PC-9 (cell line): ENCODE measurements at regions not wholly inside any gene's neighbourhood (a gene's known extent, or its start where the extent isn't known, plus 50 kb on each side); places are given as distances from the start of the nearest gene placed in this dataset.

Experiments
- BruUV-seq: library from RNA; stranded (reverse); fragments of 400-500 nt; replicated peaks from 2 replicates; lab custom pipeline; 2021; lab: Mats Ljungman, UMichigan
- CTCF ChIA-PET: fragments of 300-600 bp; sonication (Branson Sonifier 250); formaldehyde crosslinking; loops from one replicate; lab custom pipeline; 2022; ENCODE audit warnings: antibody characterized with exemption; lab: Charles Lee
- POLR2A ChIA-PET: fragments of 300-600 bp; sonication (Branson Sonifier 250); formaldehyde crosslinking; loops from one replicate; lab custom pipeline; 2022; ENCODE audit warnings: antibody characterized with exemption; ENCODE audit not compliant: unreplicated experiment; lab: Charles Lee
- DNase-seq, 2 experiments: peaks; one replicate each; pipeline versions ENCODE4 v3.0.0 to v3.0.0-alpha.2; 2015 to 2022; ENCODE audit warnings: mixed read lengths in 1 of 2
- H2AFZ ChIP-seq: fragments of 200-600 bp; sonication (generic); 2 replicates; pipeline ENCODE4 v1.8.1; 2017; ENCODE audit warnings: antibody characterized with exemption
- H3F3A ChIP-seq: fragments of 200-600 bp; sonication (generic); 2 replicates; pipeline ENCODE4 v1.8.1; 2017; ENCODE audit warnings: antibody characterized with exemption, mild to moderate bottlenecking, low read depth; ENCODE audit not compliant: insufficient read depth
- H3K27ac ChIP-seq: fragments of 200-600 bp; sonication (generic); 2 replicates; pipeline ENCODE4 v1.6.1; 2016; ENCODE audit warnings: mixed run types
- H3K27me3 ChIP-seq: fragments of 200-600 bp; sonication (generic); 2 replicates; pipeline ENCODE4 v1.6.1; 2016; ENCODE audit warnings: low read depth, mixed run types; ENCODE audit not compliant: insufficient read depth
- H3K36me3 ChIP-seq: fragments of 200-600 bp; sonication (generic); 2 replicates; pipeline ENCODE4 v1.6.1; 2016; ENCODE audit warnings: low read depth, mixed run types
- H3K4me1 ChIP-seq: fragments of 200-600 bp; sonication (generic); replicated peaks from 2 replicates; pipeline ENCODE4 v1.6.1; 2016; ENCODE audit warnings: mixed run types; ENCODE audit not compliant: insufficient read depth
- H3K4me2 ChIP-seq: fragments of 200-600 bp; sonication (generic); 2 replicates; pipeline ENCODE4 v1.6.1; 2017; ENCODE audit warnings: mixed run types
- H3K4me3 ChIP-seq: fragments of 200-600 bp; sonication (generic); 2 replicates; pipeline ENCODE4 v1.6.1; 2016; ENCODE audit warnings: mixed run types
- H3K79me2 ChIP-seq: fragments of 200-600 bp; sonication (generic); 2 replicates; pipeline ENCODE4 v1.6.1; 2017; ENCODE audit warnings: low read depth, mixed run types
- H3K9me2 ChIP-seq: fragments of 200-600 bp; sonication (generic); 2 replicates; pipeline ENCODE4 v1.8.1; 2017; ENCODE audit warnings: mild to moderate bottlenecking; ENCODE audit not compliant: insufficient read depth
- H3K9me3 ChIP-seq: fragments of 200-600 bp; sonication (generic); 2 replicates; pipeline ENCODE4 v1.8.1; 2016; ENCODE audit warnings: low read depth; ENCODE audit not compliant: insufficient read depth
- H4K20me1 ChIP-seq: fragments of 200-600 bp; sonication (generic); 2 replicates; pipeline ENCODE4 v1.8.1; 2017; ENCODE audit not compliant: insufficient read depth
- EZH2 ChIP-seq: fragments of 200-600 bp; sonication (generic); IDR thresholded peaks from 2 replicates; pipeline ENCODE4 v1.8.0; 2017; ENCODE audit warnings: antibody characterized with exemption, low read depth
- intact Hi-C: fragments of 100-400 bp; cut with micrococcal nuclease; formaldehyde crosslinking; loops from one replicate; pipeline ENCODE4 v1.10.0; 2022; ENCODE audit not compliant: unreplicated experiment
- TF ChIP-seq, protein P1 (sequence below): fragments of 200-600 bp; sonication (generic); conservative IDR thresholded peaks from 2 replicates; pipeline ENCODE4 v1.6.1; 2017; ENCODE audit warnings: mixed run types, antibody characterized with exemption, mild to moderate bottlenecking, moderate library complexity

DNA sequence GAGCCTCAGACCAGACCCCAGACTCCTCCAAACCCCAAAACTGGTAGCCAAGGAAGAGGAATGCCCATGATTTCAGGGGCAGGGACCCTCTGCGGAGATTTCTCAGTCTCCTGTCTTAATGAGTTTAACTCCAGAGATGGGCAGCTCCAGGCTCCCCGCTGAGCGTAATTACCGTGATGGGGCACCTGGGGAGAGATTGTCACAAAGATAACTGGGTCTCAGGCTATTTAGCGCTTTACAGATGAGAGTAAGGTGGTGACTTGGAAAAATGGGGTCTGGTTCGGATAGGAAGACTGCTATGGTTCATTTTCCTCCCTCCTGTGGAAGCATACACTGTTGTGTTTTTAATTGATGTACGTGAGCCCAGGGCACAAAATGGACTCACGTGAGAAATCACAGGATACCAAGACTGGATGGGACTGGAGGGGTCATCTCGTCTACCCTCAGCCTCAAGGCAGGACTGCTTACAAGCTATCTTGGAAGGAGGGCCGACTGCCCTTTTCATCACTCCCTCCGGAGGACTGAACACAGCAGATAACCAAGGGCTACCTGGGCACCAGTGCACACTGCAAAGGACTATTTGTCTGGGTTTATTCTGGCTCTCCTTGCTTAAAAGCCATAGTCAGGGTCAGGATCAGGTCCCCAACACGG lies 427.8 kb downstream of the ZNF521 start:
- Histone ChIP-seq H4K20me1 (no peaks in the 10 kb centered on the region), H3K27me3 (peaks cover 13% of the 10 kb centered on the region; the same call in 1 of the 2 replicates), H3K79me2 (no peaks in the 10 kb centered on the region), H3K4me2 (no peak overlapping the region), H3F3A (no peaks in the 10 kb centered on the region), H3K9me2 (no peaks in the 10 kb centered on the region), H3K27ac (no peak overlapping the region), H3K36me3 (no peaks in the 10 kb centered on the region), H3K4me1 (no peaks in the 10 kb centered on the region), H2AFZ (no peak overlapping the region), H3K9me3 (no peaks in the 10 kb centered on the region), H3K4me3 (no peak overlapping the region)
- BruUV-seq, result no TSS peak
- ChIA-PET POLR2A (no interaction called here), CTCF (no interaction called here)
- intact Hi-C loops, result no loop called here
- no peak for DNase-seq
- TF ChIP-seq, protein P1, sequence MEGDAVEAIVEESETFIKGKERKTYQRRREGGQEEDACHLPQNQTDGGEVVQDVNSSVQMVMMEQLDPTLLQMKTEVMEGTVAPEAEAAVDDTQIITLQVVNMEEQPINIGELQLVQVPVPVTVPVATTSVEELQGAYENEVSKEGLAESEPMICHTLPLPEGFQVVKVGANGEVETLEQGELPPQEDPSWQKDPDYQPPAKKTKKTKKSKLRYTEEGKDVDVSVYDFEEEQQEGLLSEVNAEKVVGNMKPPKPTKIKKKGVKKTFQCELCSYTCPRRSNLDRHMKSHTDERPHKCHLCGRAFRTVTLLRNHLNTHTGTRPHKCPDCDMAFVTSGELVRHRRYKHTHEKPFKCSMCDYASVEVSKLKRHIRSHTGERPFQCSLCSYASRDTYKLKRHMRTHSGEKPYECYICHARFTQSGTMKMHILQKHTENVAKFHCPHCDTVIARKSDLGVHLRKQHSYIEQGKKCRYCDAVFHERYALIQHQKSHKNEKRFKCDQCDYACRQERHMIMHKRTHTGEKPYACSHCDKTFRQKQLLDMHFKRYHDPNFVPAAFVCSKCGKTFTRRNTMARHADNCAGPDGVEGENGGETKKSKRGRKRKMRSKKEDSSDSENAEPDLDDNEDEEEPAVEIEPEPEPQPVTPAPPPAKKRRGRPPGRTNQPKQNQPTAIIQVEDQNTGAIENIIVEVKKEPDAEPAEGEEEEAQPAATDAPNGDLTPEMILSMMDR, result no peak
- no peak for TF ChIP-seq EZH2

DNA sequence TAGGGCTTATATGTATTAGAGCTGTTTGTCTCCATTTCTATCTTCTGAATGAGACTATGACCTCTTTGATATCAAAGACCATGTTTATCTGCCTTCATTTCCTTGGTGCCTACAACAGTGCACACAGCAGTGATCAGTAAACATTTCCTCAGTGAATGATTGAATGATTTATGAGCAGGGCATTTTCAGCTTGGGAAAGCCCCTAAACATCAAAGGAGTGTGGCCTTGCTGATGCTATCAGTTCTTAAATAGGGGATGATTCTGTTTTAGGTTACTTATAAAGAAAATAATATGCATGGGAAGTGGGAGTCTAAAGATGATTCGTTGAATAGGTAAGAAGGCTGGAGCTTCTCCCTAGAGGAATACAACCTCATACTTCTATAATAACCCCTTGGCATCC lies 425.3 kb downstream of the ZNF521 start:
- intact Hi-C loops, result no loop called here
- Histone ChIP-seq H3K27ac (no peak overlapping the region), H3F3A (no peaks in the 10 kb centered on the region), H3K9me2 (no peaks in the 10 kb centered on the region), H3K4me2 (no peak overlapping the region), H3K27me3 (0 out of 2 replicates have a peak, but pooled peaks cover 7% of the 10 kb centered on the region), H3K4me1 (no peaks in the 10 kb centered on the region), H2AFZ (no peak overlapping the region), H3K36me3 (no peaks in the 10 kb centered on the region), H3K79me2 (no peaks in the 10 kb centered on the region), H3K9me3 (no peaks in the 10 kb centered on the region), H3K4me3 (no peak overlapping the region), H4K20me1 (no peaks in the 10 kb centered on the region)
- no peak for DNase-seq
- TF ChIP-seq EZH2, result no peak
- TF ChIP-seq, protein P1, result no peak
- no TSS peak for BruUV-seq
- ChIA-PET CTCF (no interaction called here), POLR2A (no interaction called here)

DNA sequence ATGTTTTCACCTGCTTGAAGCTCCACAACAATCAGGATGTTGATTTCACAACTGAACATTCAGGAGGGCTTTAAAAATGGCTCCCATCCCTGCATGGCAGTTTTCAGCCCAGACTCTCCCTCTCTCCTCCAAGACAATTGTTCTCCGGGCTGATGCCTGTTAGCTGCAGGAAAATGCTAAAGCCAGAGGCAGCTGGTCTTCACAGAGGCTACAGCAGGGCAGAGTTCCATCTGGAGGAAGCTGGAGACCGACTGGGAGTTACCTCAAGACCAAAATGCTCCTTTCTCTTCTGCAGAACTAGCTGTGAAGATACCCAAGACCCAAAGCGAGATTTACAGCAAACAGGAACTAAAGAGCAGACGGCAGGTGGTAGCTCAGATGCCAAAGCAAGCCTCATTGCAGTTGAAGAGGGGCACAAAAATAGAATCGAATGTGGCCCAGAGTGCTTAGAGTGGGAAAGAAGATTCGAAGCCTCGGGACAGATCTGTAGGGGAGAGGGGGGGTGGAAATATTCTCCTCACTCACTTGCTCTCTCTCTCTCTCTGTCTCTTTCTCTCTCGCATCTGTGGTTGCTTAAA lies 423.6 kb downstream of the ZNF521 start:
- no peaks in the 10 kb centered on the region for H3K4me1 ChIP-seq
- intact Hi-C loops, result no loop called here
- ChIA-PET CTCF (no interaction called here), POLR2A (interaction anchor here (0.6 kb wide), 1 partner anchor 242 kb away, joined by 3 read pairs; no protein-coding TSS in a partner anchor)
- no peaks in the 10 kb centered on the region for H3F3A ChIP-seq
- H3K9me2 ChIP-seq, result no peaks in the 10 kb centered on the region
- H3K9me3 ChIP-seq, result no peaks in the 10 kb centered on the region
- H3K27ac ChIP-seq, result no peak overlapping the region
- H3K4me3 ChIP-seq, result no peak overlapping the region
- BruUV-seq, result no TSS peak
- TF ChIP-seq EZH2, result no peak
- TF ChIP-seq, protein P1, result no peak
- H3K36me3 ChIP-seq, result no peaks in the 10 kb centered on the region
- DNase-seq, result no peak
- H4K20me1 ChIP-seq, result no peaks in the 10 kb centered on the region
- no peak overlapping the region for H2AFZ ChIP-seq
- no peaks in the 10 kb centered on the region for H3K79me2 ChIP-seq
- 0 out of 2 replicates have a peak, but pooled peaks cover 7% of the 10 kb centered on the region for H3K27me3 ChIP-seq
- H3K4me2 ChIP-seq, result no peak overlapping the region
